ENCODE measurements at regions not wholly inside any gene's neighbourhood (a gene's known extent, or its start where the extent isn't known, plus 50 kb on each side); places are given as distances from the start of the nearest gene placed in this dataset.

GRCh38 chr5:119746984-119747383 lies 117.6 kb downstream of the FAM170A start:
- Histone ChIP-seq H3K4me1 (ENCODE audit: control insufficient read depth in 1 of 2, insufficient read depth in 2 of 2, low read depth in 1 of 2, low read length in 1 of 2) (no peaks in the 10 kb centered on the region), H3K4me2 (no peak overlapping the region), H3K9ac (no peak overlapping the region), H3K4me3 (ENCODE audit: low read depth in 2 of 2, low read length in 1 of 2) (no peak overlapping the region), H3K27ac (ENCODE audit: low read depth in 2 of 2, low read length in 1 of 2) (no peak overlapping the region), H3K27me3 (ENCODE audit: insufficient read depth) (no peaks in the 10 kb centered on the region), H4K20me1 (ENCODE audit: insufficient read depth) (no peaks in the 10 kb centered on the region), H3K9me2 (no peaks in the 10 kb centered on the region), H3K79me2 (ENCODE audit: insufficient read depth) (no peaks in the 10 kb centered on the region), H2AFZ (ENCODE audit: low read depth) (no peak overlapping the region), H3K9me3 (no peaks in the 10 kb centered on the region), H3K36me3 (replicated peaks in 1 of 2; ENCODE audit: control insufficient read depth in 1 of 2, insufficient read depth in 2 of 2, low read length in 1 of 2) (no peaks in the 10 kb centered on the region), H3F3A (replicated peaks; ENCODE audit: insufficient read depth) (no peaks in the 10 kb centered on the region)
- no peak for DNase-seq
- WGBS (ENCODE audit: low lambda C conversion rate) = 18% methylated on average over 3 of the region's 3 CpGs
- ChIA-PET POLR2A (no interaction called here), CTCF (no interaction called here)
- TF ChIP-seq RCOR1 (IDR thresholded peaks at IDR 0.05; ENCODE audit: low read length) (no peak), FOXJ3 (CRISPR knock-in tag; IDR thresholded peaks at IDR 0.05) (no peak), EZH2phosphoT487 (IDR thresholded peaks at IDR 0.05; ENCODE audit: borderline replicate concordance, low read depth) (no peak), POLR2AphosphoS5 (IDR thresholded peaks at IDR 0.05; ENCODE audit: low read depth, low read length) (no peak), RXRA (IDR thresholded peaks at IDR 0.05; ENCODE audit: borderline replicate concordance, low read depth) (no peak), GABPA (IDR thresholded peaks at IDR 0.05; ENCODE audit: low read depth) (no peak), FOSL2 (IDR thresholded peaks at IDR 0.05; ENCODE audit: borderline replicate concordance, low read depth) (no peak), TCF12 (IDR thresholded peaks at IDR 0.05) (no peak), NFIC (IDR thresholded peaks at IDR 0.05; ENCODE audit: borderline replicate concordance) (no peak), SIN3A (IDR thresholded peaks at IDR 0.05; ENCODE audit: borderline replicate concordance, low read depth, low read length) (no peak), NRF1 (IDR thresholded peaks at IDR 0.05; ENCODE audit: low read depth, low read length) (no peak), EP300 (IDR thresholded peaks at IDR 0.05; ENCODE audit: borderline replicate concordance in 1 of 2, low read depth in 1 of 2, low read length in 1 of 2) (no peak), GATA2 (CRISPR knock-in tag; IDR thresholded peaks at IDR 0.05) (no peak), RFX5 (IDR thresholded peaks at IDR 0.05; ENCODE audit: low read length) (no peak)
- TF ChIP-seq, protein P1, sequence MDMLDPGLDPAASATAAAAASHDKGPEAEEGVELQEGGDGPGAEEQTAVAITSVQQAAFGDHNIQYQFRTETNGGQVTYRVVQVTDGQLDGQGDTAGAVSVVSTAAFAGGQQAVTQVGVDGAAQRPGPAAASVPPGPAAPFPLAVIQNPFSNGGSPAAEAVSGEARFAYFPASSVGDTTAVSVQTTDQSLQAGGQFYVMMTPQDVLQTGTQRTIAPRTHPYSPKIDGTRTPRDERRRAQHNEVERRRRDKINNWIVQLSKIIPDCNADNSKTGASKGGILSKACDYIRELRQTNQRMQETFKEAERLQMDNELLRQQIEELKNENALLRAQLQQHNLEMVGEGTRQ (IDR thresholded peaks at IDR 0.05; ENCODE audit: borderline replicate concordance, low read depth, low read length) = no peak
- TF ChIP-seq, protein P2, sequence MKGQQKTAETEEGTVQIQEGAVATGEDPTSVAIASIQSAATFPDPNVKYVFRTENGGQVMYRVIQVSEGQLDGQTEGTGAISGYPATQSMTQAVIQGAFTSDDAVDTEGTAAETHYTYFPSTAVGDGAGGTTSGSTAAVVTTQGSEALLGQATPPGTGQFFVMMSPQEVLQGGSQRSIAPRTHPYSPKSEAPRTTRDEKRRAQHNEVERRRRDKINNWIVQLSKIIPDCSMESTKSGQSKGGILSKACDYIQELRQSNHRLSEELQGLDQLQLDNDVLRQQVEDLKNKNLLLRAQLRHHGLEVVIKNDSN (IDR thresholded peaks at IDR 0.05; ENCODE audit: borderline replicate concordance, low read depth) = no peak
- TF ChIP-seq, protein P3, sequence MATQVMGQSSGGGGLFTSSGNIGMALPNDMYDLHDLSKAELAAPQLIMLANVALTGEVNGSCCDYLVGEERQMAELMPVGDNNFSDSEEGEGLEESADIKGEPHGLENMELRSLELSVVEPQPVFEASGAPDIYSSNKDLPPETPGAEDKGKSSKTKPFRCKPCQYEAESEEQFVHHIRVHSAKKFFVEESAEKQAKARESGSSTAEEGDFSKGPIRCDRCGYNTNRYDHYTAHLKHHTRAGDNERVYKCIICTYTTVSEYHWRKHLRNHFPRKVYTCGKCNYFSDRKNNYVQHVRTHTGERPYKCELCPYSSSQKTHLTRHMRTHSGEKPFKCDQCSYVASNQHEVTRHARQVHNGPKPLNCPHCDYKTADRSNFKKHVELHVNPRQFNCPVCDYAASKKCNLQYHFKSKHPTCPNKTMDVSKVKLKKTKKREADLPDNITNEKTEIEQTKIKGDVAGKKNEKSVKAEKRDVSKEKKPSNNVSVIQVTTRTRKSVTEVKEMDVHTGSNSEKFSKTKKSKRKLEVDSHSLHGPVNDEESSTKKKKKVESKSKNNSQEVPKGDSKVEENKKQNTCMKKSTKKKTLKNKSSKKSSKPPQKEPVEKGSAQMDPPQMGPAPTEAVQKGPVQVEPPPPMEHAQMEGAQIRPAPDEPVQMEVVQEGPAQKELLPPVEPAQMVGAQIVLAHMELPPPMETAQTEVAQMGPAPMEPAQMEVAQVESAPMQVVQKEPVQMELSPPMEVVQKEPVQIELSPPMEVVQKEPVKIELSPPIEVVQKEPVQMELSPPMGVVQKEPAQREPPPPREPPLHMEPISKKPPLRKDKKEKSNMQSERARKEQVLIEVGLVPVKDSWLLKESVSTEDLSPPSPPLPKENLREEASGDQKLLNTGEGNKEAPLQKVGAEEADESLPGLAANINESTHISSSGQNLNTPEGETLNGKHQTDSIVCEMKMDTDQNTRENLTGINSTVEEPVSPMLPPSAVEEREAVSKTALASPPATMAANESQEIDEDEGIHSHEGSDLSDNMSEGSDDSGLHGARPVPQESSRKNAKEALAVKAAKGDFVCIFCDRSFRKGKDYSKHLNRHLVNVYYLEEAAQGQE (IDR thresholded peaks at IDR 0.05; ENCODE audit: low read depth, low read length) = no peak
- TF ChIP-seq, protein P4, sequence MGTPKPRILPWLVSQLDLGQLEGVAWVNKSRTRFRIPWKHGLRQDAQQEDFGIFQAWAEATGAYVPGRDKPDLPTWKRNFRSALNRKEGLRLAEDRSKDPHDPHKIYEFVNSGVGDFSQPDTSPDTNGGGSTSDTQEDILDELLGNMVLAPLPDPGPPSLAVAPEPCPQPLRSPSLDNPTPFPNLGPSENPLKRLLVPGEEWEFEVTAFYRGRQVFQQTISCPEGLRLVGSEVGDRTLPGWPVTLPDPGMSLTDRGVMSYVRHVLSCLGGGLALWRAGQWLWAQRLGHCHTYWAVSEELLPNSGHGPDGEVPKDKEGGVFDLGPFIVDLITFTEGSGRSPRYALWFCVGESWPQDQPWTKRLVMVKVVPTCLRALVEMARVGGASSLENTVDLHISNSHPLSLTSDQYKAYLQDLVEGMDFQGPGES (IDR thresholded peaks at IDR 0.05; ENCODE audit: low read depth, low read length) = no peak
- TF ChIP-seq, protein P5, sequence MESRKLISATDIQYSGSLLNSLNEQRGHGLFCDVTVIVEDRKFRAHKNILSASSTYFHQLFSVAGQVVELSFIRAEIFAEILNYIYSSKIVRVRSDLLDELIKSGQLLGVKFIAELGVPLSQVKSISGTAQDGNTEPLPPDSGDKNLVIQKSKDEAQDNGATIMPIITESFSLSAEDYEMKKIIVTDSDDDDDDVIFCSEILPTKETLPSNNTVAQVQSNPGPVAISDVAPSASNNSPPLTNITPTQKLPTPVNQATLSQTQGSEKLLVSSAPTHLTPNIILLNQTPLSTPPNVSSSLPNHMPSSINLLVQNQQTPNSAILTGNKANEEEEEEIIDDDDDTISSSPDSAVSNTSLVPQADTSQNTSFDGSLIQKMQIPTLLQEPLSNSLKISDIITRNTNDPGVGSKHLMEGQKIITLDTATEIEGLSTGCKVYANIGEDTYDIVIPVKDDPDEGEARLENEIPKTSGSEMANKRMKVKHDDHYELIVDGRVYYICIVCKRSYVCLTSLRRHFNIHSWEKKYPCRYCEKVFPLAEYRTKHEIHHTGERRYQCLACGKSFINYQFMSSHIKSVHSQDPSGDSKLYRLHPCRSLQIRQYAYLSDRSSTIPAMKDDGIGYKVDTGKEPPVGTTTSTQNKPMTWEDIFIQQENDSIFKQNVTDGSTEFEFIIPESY (IDR thresholded peaks at IDR 0.05; ENCODE audit: borderline replicate concordance, low read depth) = no peak
